ENCODE measurements at regions not wholly inside any gene's neighbourhood (a gene's known extent, or its start where the extent isn't known, plus 50 kb on each side); places are given as distances from the start of the nearest gene placed in this dataset.

DNA sequence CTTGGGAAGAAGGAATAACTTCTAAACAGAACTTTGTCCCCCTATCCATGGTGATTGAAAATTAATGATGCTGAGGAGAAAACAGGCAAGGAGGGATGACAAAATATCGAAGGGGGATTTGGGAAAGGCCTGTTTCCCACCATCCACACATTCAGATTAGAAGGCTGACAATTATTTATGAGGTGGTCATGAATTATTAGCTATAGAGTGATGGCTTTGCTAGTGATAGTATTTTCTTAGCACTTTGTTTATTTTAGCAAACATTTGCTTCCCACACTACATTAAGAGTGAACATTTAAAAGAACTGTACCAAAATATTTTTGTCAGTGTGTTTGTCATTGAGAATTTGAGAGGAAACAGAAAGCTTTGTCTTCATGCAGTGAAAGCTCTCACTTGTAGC is 172.6 kb upstream of the PDZRN3 start:
- TF ChIP-seq, protein P1, sequence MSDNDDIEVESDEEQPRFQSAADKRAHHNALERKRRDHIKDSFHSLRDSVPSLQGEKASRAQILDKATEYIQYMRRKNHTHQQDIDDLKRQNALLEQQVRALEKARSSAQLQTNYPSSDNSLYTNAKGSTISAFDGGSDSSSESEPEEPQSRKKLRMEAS (IDR thresholded peaks at IDR 0.05): no peak
- TF ChIP-seq, protein P2, sequence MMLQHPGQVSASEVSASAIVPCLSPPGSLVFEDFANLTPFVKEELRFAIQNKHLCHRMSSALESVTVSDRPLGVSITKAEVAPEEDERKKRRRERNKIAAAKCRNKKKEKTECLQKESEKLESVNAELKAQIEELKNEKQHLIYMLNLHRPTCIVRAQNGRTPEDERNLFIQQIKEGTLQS (IDR thresholded peaks at IDR 0.05): no peak
- 49% methylated on average over 1 of the region's 1 CpG for WGBS

DNA sequence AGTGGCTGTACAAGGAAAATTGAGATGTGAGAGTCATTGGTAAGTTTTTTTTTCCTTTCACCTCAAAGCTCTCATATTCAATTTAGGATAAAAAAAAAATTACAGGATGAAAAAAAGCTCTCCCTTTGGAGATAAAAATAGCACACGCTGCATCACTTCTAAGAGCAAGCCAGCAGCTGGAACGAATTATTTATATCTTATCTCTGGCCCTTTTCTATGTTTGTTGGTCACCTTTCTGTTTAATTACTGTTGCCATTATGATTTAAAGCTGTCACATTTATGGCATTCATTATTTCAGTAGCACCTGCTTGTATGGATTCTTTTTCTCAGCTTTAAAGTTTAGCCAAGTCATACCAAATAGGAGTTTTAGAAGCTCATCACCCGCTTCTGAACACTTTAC is 171.6 kb upstream of the PDZRN3 start:
- no peaks in the 10 kb centered on the region for H3K9me3 ChIP-seq (ENCODE audit: control insufficient read depth in 4 of 4, low read length in 3 of 4)
- H3K27me3 ChIP-seq (ENCODE audit: control insufficient read depth in 4 of 4, insufficient read depth in 4 of 4, low read length in 3 of 4): no peaks in the 10 kb centered on the region
- TF ChIP-seq HNF4A (conservative IDR thresholded peaks at IDR 0.05): no peak
- no peak for TF ChIP-seq FOXA2 (IDR thresholded peaks at IDR 0.05)
- TF ChIP-seq RXRA (IDR thresholded peaks at IDR 0.05): no peak
- TF ChIP-seq FOXA1 (IDR thresholded peaks at IDR 0.05): no peak
- no peaks in the 10 kb centered on the region for H3K4me1 ChIP-seq (ENCODE audit: control insufficient read depth in 4 of 4, insufficient read depth in 4 of 4, low read length in 3 of 4)
- H3K36me3 ChIP-seq (ENCODE audit: control insufficient read depth in 4 of 4, insufficient read depth in 3 of 4, low read depth in 1 of 4, low read length in 3 of 4): no peaks in the 10 kb centered on the region
- DNase-seq (ENCODE audit: low spot score): no peak
- no peak overlapping the region for H3K27ac ChIP-seq (ENCODE audit: low read depth in 1 of 2, low read length in 2 of 2)
- H3K9ac ChIP-seq (ENCODE audit: low read depth in 1 of 2, low read length in 2 of 2): no peak overlapping the region
- H3K4me3 ChIP-seq (ENCODE audit: low read depth in 1 of 3, low read length in 3 of 3): no peak overlapping the region
- WGBS: 63% methylated on average over 3 of the region's 3 CpGs

More for the DNA sequence above, 172.6 kb upstream of the PDZRN3 start:
- Histone ChIP-seq H3K27me3 (ENCODE audit: control insufficient read depth in 4 of 4, insufficient read depth in 4 of 4, low read length in 3 of 4) (no peaks in the 10 kb centered on the region), H3K9me3 (ENCODE audit: control insufficient read depth in 4 of 4, low read length in 3 of 4) (no peaks in the 10 kb centered on the region), H3K36me3 (ENCODE audit: control insufficient read depth in 4 of 4, insufficient read depth in 3 of 4, low read depth in 1 of 4, low read length in 3 of 4) (no peaks in the 10 kb centered on the region), H3K9ac (ENCODE audit: low read depth in 1 of 2, low read length in 2 of 2) (no peak overlapping the region), H3K4me1 (ENCODE audit: control insufficient read depth in 4 of 4, insufficient read depth in 4 of 4, low read length in 3 of 4) (no peaks in the 10 kb centered on the region), H3K27ac (ENCODE audit: low read depth in 1 of 2, low read length in 2 of 2) (no peak overlapping the region), H3K4me3 (ENCODE audit: low read depth in 1 of 3, low read length in 3 of 3) (no peak overlapping the region)
- DNase-seq (ENCODE audit: low spot score): no peak

DNA sequence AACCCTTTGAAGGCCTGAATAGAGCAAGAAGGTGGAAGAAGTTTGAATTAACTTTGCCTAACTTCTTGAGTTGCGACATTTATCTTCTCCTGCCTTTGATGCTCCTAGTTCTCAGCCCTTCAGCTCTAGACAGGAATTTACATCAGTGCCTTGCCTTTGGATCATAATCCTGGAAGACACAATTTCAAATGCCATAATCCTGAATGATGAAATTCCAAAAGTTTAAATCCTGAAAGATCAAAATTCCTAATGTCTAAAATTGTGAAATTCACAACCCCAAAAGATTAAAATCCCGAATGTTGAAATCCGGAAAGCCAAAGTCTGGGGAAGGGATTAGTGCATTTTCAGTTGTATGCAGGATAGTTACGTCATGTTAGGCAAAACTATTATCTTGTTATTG is 166.6 kb upstream of the PDZRN3 start:
- no peak for DNase-seq (ENCODE audit: low spot score)
- Histone ChIP-seq H3K9ac (ENCODE audit: low read depth in 1 of 2, low read length in 2 of 2) (no peak overlapping the region), H3K9me3 (ENCODE audit: control insufficient read depth in 4 of 4, low read length in 3 of 4) (no peaks in the 10 kb centered on the region), H3K27ac (ENCODE audit: low read depth in 1 of 2, low read length in 2 of 2) (no peak overlapping the region), H3K4me3 (ENCODE audit: low read depth in 1 of 3, low read length in 3 of 3) (no peak overlapping the region), H3K36me3 (ENCODE audit: control insufficient read depth in 4 of 4, insufficient read depth in 3 of 4, low read depth in 1 of 4, low read length in 3 of 4) (no peaks in the 10 kb centered on the region), H3K4me1 (ENCODE audit: control insufficient read depth in 4 of 4, insufficient read depth in 4 of 4, low read length in 3 of 4) (no peaks in the 10 kb centered on the region), H3K27me3 (ENCODE audit: control insufficient read depth in 4 of 4, insufficient read depth in 4 of 4, low read length in 3 of 4) (no peaks in the 10 kb centered on the region)
- TF ChIP-seq FOXA2 (IDR thresholded peaks at IDR 0.05): no peak
- no peak for TF ChIP-seq RXRA (IDR thresholded peaks at IDR 0.05)
- TF ChIP-seq HNF4G (IDR thresholded peaks at IDR 0.05): no peak
- no peak for TF ChIP-seq NR2F2 (IDR thresholded peaks at IDR 0.05)
- no peak for TF ChIP-seq TAF1 (conservative IDR thresholded peaks at IDR 0.05)
- TF ChIP-seq, protein P2 (IDR thresholded peaks at IDR 0.05): no peak
- TF ChIP-seq, protein P3, sequence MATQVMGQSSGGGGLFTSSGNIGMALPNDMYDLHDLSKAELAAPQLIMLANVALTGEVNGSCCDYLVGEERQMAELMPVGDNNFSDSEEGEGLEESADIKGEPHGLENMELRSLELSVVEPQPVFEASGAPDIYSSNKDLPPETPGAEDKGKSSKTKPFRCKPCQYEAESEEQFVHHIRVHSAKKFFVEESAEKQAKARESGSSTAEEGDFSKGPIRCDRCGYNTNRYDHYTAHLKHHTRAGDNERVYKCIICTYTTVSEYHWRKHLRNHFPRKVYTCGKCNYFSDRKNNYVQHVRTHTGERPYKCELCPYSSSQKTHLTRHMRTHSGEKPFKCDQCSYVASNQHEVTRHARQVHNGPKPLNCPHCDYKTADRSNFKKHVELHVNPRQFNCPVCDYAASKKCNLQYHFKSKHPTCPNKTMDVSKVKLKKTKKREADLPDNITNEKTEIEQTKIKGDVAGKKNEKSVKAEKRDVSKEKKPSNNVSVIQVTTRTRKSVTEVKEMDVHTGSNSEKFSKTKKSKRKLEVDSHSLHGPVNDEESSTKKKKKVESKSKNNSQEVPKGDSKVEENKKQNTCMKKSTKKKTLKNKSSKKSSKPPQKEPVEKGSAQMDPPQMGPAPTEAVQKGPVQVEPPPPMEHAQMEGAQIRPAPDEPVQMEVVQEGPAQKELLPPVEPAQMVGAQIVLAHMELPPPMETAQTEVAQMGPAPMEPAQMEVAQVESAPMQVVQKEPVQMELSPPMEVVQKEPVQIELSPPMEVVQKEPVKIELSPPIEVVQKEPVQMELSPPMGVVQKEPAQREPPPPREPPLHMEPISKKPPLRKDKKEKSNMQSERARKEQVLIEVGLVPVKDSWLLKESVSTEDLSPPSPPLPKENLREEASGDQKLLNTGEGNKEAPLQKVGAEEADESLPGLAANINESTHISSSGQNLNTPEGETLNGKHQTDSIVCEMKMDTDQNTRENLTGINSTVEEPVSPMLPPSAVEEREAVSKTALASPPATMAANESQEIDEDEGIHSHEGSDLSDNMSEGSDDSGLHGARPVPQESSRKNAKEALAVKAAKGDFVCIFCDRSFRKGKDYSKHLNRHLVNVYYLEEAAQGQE (IDR thresholded peaks at IDR 0.05): no peak
- no peak for TF ChIP-seq SP1 (IDR thresholded peaks at IDR 0.05)
- WGBS: 67% methylated on average over 4 of the region's 4 CpGs
